GM18867 (cell line): ENCODE measurements at regions not wholly inside any gene's neighbourhood (a gene's known extent, or its start where the extent isn't known, plus 50 kb on each side); places are given as distances from the start of the nearest gene placed in this dataset.
"Not testable (repeated sequence)": the region's sequence is repeated elsewhere in the genome, so short reads cannot be mapped to it uniquely, and the experiment has no call there.

ENCODE experiments used
- ATAC-seq: cut with Tn5 transposase; IDR thresholded peaks from one replicate; pipeline ENCODE4 v1.9.1; 2021; ENCODE audit warnings: mild to moderate bottlenecking, moderate library complexity; ENCODE audit not compliant: unreplicated experiment

GRCh38 chr3:124303305-124303910 is 311.5 kb upstream of the ROPN1 start:
- no peak for ATAC-seq

GRCh38 chr3:124306665-124307064 is 314.7 kb upstream of the ROPN1 start:
- ATAC-seq = no peak

- no peak for ATAC-seq
These were observed 321.7 kb upstream of the ROPN1 start for GRCh38 chr3:124313621-124314020.

GRCh38 chr3:124315215-124316033 is 323.5 kb upstream of the ROPN1 start:
- ATAC-seq = no peak

GRCh38 chr3:124316034-124316287 is 324.0 kb upstream of the ROPN1 start:
- ATAC-seq = no peak

GRCh38 chr3:124318014-124318413 is 326.1 kb upstream of the ROPN1 start:
- ATAC-seq = no peak

GRCh38 chr3:124318656-124319055 is 326.7 kb upstream of the ROPN1 start:
- ATAC-seq = no peak

- ATAC-seq = no peak
These were observed 329.1 kb upstream of the ROPN1 start for GRCh38 chr3:124320976-124321375.

- no peak for ATAC-seq
These were observed 330.5 kb upstream of the ROPN1 start for GRCh38 chr3:124322309-124322880.

GRCh38 chr3:124322966-124323365 is 331.0 kb upstream of the ROPN1 start:
- no peak for ATAC-seq

GRCh38 chr3:124325248-124325647 is 333.3 kb upstream of the ROPN1 start:
- no peak for ATAC-seq

- no peak for ATAC-seq
These were observed 337.8 kb upstream of the ROPN1 start for GRCh38 chr3:124329723-124330122.

- no peak for ATAC-seq
These were observed 342.2 kb upstream of the ROPN1 start for GRCh38 chr3:124333931-124334640.

- no peak for ATAC-seq
These were observed 344.2 kb upstream of the ROPN1 start for GRCh38 chr3:124336067-124336656.

GRCh38 chr3:124345845-124346244 is 353.9 kb upstream of the ROPN1 start:
- ATAC-seq = no peak

- ATAC-seq = no peak
These were observed 354.6 kb upstream of the ROPN1 start for GRCh38 chr3:124346487-124346886.

- ATAC-seq = no peak
These were observed 355.5 kb upstream of the ROPN1 start for GRCh38 chr3:124347418-124347817.

- ATAC-seq = not testable (repeated sequence)
These were observed 356.6 kb upstream of the ROPN1 start for GRCh38 chr3:124348555-124348954.

- ATAC-seq = no peak
These were observed 359.7 kb upstream of the ROPN1 start for GRCh38 chr3:124351430-124352148.

- ATAC-seq = no peak
These were observed 360.2 kb upstream of the ROPN1 start for GRCh38 chr3:124352149-124352539.

GRCh38 chr3:124353691-124354090 is 361.8 kb upstream of the ROPN1 start:
- no peak for ATAC-seq
